Tongue (tissue), 1 donor: ENCODE measurements at regions not wholly inside any gene's neighbourhood (a gene's known extent, or its start where the extent isn't known, plus 50 kb on each side); places are given as distances from the start of the nearest gene placed in this dataset.

Experiments used
- DNase-seq: peaks from one replicate; pipeline ENCODE4 v3.0.0-alpha.2; 2015

DNA sequence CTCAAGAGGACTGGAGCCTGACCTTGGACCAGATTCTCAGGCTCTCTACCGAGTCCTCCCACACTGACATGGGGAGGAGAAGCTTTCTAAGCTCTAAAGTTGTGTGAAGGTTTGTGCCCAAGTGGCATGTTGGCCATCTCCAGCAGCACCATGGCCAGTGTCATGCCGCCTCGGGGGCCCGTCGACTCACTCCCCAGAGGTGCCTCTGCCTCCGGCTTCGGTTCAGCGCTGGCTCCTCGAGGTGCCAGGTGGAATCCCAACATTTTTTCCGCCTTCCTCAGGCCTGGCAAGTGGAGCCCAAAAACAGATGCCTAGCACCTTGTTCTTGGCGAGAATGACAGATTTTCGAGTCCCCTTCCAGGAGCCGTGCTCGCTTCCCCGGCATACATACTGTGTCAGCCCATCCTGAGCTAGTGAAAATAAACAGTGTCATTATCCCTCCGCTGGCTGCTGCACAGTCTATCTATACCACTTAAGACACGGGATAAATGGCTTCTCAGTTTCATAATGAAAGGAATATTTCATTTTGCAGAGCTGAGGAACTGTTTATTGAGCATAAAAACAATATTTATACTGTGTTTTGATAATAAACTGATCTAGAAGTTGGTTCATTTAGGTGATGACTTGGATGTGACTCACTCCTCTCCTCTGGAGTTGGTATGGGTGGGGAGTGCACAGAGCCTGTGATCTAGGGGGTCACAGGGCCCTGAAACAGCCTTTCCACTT, 328.5 kb upstream of the TLE3 start:
- no peak for DNase-seq

GRCh38 chr15:70424937-70425411, 327.3 kb upstream of the TLE3 start:
- DNase-seq: no peak

GRCh38 chr15:70423267-70423666, 325.6 kb upstream of the TLE3 start:
- DNase-seq: no peak

- no peak for DNase-seq
Observed at GRCh38 chr15:70422342-70422741, 324.6 kb upstream of the TLE3 start.

GRCh38 chr15:70420948-70421482, 323.3 kb upstream of the TLE3 start:
- peak; percentile 26 for DNase-seq

DNA sequence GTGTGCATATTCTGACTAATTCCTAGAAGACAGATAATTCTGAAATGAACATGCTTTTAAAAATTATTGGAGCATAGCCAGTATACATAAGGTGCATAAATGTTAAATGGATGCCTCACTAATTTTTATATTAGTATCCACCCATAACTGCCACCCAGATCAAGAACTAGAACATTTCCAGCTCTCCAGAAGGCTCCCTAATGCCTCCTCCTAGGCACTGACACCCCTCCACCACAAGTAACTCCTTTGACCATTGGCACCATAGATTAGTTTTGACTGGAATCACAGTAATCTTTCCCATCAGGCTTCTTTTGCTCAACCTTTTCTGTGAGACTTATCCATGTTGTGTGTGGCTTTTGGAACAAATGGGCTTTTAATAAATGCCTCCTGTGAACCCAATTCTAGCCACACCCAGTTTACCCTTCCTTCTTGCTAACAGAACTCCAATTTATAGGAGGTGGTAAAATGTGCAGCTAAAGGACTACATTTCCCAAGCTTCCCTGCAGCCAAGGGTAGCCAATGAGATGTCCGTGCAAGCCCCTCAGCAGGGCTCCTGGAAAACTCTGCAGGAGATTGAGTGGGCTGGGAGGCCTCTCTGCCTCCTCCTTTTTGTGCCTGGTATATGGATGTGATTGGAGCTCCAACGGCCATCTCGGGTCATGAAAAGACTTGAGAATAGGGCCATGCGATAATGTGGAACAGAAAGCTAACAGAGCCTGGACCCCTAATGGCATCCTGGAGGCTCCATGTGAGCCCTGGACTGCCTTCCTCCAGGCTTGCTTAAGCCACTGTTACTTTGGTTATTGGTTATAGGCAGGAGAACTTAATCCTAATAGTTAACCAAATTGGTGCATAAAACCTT, 322.6 kb upstream of the TLE3 start:
- no peak for DNase-seq

DNA sequence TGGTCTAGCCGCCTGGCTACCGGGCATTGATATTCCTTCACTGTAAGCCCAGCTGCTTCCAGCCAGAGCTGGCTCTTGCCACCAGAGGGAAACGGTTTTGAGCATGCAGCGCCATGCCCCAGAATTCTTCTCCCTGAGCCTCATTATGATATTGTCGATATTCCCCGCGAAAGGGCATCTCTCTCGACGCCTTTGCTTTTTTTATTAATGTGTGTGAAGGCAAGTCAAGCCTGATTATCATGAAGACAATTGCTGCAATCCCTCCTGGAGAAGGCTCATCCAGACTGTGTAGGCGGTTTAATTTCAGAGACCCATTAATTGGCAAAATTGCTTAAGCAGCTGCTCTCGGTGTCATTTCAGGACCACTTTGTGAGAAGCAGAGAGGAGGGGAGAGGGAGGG, 321.2 kb upstream of the TLE3 start:
- DNase-seq: peak; percentile 48

- DNase-seq: peak; percentile 35
Observed at GRCh38 chr15:70417535-70417934, 319.8 kb upstream of the TLE3 start.

GRCh38 chr15:70416829-70417228, 319.1 kb upstream of the TLE3 start:
- DNase-seq: no peak

DNA sequence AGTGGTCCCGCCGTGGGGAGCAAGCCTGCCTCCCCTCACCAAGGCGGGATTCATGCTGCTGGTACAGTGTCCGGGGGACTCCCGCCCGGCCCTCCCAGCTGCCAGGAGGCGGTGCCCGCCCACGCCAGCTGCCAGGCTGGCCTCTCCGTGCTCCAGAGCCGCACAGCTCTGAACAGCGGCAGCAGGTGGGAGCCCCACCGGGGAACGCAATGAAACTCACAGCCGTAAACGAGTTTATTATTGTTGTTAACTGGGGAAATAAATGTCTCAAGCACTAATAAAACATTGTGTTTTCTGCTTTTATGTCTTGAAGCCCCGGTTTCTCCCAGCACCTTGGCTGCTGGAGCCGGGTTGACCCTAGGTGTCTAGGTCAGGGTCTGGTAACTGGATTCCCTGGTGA, 317.7 kb upstream of the TLE3 start:
- peak; percentile 89 for DNase-seq

DNA sequence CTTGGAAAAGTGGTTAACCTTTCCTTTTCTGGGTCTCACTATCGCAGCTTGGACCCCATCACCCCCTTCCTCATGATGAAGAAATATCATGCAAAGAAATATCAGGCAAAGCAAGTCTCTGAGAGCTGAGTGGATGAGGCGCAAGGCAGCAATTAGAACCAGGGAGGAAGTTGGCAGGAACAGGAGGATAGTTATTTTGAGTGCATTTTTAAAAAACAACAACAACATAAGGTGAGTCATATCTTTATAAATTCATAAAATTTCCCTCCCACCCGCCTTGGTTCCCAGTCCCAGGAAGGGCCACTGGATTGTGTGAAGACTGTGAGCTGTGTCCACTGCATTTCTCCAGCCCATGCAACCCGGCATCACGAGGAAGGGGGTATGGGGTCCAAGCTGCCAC, 316.9 kb upstream of the TLE3 start:
- DNase-seq: no peak

GRCh38 chr15:70412794-70413193, 315.1 kb upstream of the TLE3 start:
- no peak for DNase-seq

DNA sequence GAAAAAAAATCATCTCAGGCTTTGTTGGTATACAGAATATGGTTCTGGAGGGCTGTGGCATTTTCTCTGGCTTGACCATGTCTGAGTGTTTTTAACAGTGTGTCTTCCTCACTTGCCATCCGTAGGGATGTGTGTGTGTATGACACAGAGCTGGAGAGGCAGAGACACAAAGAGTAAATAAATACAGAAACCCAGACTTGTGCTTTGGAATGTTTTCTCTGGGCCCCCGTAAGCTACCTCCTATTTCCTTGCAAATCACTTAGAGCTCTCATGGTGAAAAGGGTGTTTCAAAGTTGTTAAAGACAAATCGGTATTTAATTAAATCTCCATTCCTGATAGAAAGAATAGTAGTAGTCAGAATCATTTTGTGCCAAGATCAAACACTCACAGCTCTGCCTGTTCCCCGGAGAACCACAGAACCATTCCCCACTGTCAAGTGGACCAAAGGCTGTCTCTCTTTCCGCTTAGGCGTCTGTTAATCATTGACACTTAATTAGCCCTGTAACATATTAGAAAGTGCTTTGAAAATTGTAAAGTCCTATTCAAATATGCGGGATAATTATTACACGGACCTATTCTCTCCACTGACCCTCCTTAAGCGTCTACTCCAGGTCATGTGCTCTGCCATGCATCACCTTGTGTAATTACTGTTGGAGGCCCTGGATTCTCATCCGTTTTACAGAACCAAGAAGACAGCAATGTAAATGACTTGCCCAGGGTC, 313.6 kb upstream of the TLE3 start:
- DNase-seq: no peak

- peak; percentile 30 for DNase-seq
Observed at GRCh38 chr15:70410371-70410985, 312.8 kb upstream of the TLE3 start.

DNA sequence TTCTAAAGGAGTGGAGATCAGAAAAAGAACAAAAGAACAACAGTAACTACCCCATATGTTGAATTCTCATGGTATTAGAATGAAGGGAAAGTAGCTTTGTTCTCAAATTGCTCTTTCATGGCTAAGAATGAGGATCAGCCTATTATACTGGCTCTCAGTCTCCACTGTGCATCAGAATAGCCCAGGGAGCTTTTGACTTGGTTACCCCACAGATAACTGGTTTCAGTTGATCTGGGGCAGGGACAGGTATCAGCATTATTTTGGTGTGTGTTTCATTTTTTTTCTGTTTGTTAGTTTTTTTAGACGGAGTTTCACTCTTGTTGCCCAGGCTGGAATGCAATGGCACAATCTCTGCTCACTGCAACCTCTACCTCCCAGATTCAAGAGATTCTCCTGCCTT, 311.7 kb upstream of the TLE3 start:
- DNase-seq: no peak

- no peak for DNase-seq
Observed at GRCh38 chr15:70407955-70408354, 310.2 kb upstream of the TLE3 start.

DNA sequence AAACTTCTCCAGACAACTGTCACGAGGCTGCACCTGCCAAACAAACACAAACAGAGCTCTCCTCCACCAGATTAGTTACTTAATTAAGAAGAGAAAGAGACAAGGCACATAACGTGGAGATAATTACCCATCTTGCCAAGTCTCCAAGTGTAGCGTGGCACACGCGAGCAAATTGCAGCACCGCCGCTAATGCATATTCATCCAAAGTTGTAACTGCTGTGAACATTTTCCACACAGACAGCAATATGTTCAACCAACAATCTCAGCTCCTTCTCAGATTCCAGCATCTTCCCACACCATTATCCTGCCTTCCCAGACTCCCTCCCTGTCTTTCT, 309.6 kb upstream of the TLE3 start:
- DNase-seq: no peak

- DNase-seq: peak; percentile 25
Observed at GRCh38 chr15:70406617-70407335, 309.1 kb upstream of the TLE3 start.

GRCh38 chr15:70401709-70402108, 304.0 kb upstream of the TLE3 start:
- no peak for DNase-seq

DNA sequence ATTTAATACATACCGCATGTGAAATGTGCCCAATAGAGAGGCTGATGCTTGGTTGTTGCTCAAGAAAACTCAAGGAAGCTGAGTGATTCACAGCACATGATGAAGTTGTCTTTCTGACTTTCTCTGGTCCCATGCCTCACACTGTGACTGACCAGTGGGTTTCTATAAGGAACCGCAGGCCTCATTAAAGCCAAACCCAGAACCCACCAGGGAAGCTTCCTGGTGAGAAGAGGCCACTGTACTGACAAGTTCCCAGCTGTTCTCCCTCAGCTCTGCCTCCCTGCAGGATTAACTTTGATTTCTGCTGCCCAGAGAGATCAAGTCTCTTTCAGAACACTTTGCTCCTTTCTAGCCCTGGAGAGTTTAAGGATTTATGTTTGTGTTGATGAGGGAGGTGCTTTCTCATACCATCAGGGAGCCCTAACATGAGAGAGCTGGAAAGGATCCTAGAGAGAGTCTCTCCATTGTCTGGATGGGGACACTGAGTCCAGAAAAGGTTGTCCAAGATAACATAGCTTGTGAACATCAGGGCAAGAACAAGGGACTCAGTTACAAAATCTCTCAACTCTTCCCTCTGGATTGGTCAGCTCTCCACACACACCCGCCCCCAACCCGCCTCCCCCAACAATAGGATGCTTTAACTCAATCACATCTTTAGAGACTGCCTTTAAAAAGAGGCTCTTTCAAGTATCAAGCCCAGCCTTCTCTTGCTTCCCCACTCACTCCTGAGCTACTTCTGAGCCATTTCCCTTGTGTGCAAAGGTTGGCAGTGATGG, 303.2 kb upstream of the TLE3 start:
- DNase-seq: no peak

- no peak for DNase-seq
Observed at GRCh38 chr15:70399204-70399603, 301.5 kb upstream of the TLE3 start.
